Kasumi-1 (cell line): ENCODE measurements at regions not wholly inside any gene's neighbourhood (a gene's known extent, or its start where the extent isn't known, plus 50 kb on each side); places are given as distances from the start of the nearest gene placed in this dataset.
"Not testable (repeated sequence)": the region's sequence is repeated elsewhere in the genome, so short reads cannot be mapped to it uniquely, and the experiment has no call there.

Experiments
- DNase-seq, 2 experiments: peaks; one replicate each; lab custom pipeline; 2025; lab: John Stamatoyannopoulos, UW

DNA sequence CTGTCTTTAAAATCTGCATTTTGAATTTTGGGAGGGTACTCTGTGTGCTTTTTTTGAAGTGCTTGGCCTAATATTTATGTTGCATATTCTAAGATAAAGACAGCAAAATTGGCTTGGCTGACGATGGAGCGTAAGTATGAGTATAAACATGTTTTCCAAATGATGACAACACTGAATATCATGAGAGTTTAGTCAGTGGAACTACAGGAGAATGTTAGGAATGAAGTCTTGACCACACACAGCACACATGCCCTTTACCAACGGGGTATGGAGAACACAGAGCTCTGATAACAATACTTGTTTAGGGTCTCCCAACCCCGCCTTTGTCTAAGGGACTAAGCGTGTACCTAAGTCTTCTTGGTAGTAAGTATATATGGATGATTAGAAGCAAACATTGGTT is 253.9 kb upstream of the FZD8 start:
- no peak for DNase-seq

DNA sequence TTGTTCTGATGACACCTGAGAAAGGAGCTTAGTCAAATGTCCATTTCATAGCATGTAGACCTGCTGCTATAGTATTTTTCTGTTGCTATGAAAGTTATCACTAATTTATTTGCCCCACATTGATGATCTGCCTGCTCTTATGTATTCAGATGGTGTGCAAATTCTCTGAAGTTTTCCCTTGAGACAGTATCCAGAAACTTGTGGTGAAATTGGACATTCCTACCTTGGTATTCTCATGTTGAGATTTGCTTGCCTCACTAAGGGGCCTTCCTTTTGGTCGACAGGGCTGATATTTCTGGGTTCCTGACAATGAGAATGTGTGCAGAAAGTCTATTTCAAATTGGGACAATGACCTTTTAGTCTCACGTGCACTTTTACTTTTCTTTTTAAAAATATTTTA is 253.2 kb upstream of the FZD8 start:
- no peak for DNase-seq

DNA sequence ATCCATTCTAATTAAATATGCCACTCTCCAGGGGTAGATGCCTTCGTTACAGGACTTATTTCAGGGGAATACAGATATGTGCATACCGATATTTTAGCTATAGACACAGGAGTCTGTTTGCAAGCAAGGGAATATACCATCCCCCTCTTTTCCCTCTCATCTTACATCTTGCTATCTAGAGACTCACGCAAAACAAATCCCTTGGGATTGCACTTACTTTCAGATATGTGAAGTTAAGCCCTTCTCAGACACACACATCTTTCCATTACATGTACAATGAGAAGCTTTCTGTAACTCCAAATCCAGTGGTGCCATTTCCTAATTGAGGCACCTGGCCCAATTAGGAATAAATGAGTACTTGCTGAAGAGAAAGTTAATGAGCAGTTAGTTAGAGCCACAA is 250.4 kb upstream of the FZD8 start:
- DNase-seq: no peak

DNA sequence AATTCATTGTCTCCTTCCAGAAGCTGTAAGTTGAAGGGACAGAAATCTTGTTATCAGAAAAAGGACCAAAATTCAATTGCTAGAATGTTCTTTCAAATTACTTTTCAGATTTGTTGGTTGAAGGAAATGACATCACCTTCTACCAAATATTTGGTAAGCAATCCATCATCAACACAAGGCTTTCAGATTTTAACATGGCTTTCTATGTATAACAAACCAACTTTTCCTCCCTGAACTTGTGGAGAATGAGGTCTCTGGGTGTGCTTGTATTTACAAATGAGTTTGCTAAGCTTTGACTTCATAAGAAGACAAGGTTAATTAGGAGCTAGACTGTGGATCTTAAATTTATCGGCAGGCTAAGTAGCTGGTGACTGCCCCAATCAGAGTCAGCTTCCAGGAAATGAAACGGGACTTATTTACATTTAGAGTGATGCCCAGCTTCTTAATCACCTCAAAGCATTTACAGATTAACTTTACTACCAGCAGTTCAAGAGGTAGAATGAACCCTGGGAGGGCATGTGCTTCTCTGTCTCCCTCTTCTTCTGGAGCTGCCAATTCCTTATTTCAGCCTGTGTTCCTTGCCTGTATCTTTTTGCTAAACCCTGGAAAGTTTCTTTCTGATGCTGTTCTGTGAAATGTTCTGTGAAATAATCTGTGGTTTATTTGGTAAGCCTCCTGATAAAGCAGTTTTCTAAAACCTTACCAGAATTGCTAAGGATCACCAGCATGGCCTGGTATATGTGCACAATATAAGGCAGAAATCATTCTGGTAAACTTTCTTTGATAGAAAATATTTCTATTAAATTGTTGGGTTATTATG is 248.8 kb upstream of the FZD8 start:
- no peak for DNase-seq

DNA sequence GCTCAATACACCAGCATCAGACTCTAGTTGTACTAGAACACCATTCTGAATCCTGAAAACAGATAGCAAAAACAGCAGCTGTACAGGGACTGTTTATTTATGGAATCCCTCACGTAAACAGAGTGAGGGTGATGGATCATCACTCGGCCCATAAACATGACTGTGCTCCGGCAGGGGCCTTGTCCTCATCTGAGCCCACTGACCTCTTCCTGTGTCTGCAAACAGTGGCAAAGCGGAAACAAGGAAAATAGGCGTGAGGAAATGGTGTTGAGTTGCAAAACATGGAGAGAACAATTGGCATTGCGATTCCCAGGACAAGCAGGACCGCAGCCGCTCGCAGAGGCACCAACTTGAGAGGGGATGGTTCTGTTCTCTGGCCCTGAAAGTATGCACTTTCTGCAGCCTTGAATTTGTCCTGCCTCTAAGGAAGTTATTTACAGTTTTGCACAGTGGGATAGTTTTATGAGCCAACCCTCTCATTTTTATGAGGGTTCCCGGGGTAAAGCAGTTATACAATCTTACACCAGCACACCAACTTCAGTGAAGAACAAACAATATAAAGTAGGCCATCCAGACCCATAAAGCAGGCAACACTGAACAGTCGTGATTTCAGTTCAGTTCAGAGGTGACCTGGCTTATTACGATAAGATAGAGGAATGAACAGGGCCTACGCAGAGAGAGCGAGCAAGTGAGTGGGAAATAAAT is 248.0 kb upstream of the FZD8 start:
- no peak for DNase-seq

DNA sequence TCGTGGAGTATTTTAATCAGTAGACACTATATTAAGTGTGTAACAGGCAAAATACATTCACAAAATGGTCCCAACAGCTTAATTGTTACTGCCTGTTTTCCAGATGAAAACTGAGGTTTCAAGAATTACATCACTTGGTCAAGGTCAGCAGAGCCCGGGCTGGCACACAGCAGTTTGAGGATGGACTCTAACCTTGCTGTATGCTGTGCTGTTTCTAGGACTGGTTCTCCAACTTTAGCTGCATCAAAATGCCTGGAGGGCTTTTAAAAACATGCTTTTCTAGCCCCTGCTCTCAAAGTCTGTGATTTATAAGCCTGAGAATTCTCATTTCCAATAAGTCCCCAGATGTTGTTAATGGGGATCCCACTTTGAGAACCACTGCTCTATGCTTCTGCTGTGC is 247.1 kb upstream of the FZD8 start:
- no peak for DNase-seq

DNA sequence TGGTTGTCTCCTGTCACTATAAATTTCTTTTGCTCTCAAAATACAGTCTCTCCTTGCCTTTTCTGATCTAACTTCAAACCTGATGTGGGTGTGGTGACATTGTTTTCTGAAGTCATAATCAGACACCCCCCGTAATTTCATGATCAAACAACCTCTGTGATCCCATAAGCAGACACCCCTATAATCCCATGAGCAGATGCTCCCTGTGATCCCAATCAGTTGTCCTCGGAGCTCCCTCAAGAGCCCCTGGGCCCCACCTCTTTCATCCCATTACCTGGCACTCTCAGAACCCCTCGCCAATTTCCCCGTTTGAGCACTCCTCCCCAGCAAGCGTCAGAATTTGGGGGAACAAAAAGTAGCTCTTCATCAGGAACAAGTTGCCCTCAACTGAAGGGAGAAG is 246.3 kb upstream of the FZD8 start:
- no peak for DNase-seq

DNA sequence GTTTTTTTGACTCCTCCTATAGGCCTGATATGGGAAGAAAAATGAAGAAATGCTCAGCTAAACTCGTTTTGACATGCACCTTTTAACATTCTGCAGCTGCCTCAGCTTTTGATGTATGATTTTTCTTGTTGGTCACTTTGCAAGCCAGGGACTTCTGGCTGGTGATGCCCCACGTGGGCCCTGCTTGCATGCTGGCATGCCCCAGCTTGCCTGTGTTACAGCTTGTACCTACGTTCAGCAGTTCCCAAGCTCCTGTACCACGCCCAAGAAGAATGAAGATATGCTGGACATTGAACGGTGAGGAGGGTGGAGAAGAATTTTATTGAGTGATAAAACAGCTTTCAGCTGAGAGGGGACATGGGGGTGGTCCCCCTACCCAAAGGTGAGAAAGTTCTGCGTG is 245.6 kb upstream of the FZD8 start:
- no peak for DNase-seq

DNA sequence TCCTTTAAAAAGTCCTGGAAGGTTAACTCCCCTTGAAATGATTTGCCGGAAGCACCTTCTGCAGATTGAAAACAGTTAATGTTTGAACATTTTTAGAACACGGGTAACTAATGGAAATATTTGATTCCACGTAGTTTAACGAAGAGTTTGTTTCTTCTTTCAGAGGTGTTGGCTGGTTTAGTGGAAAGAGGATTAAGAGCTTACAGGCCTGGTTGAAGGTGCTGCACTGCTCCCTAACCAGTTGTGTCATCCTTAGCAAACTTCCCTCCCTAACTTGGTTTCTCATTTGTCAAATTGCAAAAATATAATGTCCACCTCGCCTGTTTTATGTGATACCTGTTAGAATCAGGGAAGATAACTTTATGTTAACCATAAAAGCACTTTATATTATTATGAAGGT is 243.0 kb upstream of the FZD8 start:
- DNase-seq: no peak

DNA sequence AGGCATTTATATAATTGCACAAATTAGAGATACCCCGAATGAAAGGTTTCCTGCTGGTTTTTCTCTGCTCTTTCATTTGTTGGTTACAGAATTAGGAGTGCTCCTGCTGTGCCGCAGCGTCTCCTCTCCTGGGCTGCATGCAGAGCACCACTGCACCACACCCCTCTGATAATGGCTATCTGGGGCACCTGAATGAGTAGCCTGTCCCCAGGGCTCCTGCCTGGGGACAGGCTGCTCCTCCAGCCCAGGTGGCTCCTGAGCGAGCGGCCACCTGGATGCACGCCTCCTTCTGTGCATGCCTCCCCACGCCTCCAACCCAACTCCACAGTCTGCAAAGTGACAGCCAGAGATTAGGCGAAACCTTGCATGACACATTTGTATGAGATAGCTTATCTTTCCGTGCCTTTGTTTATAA is 242.6 kb upstream of the FZD8 start:
- no peak for DNase-seq

DNA sequence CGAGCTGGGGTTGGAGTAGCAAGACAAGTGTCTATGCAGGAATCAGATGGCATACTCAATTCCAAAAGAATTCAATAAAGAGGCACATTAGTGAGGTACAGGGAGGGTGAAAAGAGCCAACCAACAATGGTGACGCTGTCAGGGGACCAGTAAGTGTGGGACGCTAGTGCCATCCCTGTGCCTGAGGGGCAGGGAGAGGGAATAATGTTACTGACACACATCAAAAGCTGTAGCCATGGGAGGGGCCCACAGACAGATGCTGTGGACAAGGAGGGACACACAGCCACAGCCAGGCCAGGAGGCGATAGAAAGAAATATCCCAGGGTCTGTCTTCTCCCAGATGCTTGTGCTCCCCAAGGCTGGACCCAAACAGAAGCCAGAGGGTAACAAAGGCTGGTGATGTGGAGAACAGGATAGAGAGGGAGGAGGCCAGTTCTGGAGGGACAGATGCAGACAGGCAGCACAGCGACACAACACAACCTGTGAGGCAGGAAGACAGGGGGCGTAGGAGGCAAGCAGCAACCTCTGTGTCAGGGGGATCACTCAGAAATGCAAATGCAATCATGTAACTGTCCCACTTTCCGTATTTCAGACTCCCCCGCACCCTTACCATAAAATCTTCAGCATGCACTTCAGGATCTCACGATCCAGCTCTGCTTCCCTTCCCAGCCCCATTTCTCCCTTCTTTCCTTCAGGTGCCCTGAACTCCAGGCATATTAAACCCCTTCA is 240.5 kb upstream of the FZD8 start:
- DNase-seq: no peak

DNA sequence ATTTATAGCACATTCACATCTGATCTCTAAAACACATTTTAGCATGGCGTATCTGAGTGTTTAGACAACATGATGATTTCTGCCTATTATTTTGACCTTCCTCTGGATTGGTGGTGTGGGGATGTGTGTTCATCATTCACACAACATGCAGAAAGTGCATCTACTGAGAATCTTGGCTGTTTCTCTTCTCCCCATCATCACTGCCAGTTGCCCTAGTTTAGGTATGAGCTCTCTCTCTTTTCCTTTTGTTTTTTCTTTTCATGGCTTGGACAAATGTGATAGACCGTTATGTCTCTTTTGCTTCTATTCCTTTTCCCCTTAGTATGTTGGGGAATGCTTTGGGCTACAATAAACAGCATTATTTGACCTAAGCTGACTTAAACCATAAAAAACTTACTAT is 239.2 kb upstream of the FZD8 start:
- DNase-seq: no peak

DNA sequence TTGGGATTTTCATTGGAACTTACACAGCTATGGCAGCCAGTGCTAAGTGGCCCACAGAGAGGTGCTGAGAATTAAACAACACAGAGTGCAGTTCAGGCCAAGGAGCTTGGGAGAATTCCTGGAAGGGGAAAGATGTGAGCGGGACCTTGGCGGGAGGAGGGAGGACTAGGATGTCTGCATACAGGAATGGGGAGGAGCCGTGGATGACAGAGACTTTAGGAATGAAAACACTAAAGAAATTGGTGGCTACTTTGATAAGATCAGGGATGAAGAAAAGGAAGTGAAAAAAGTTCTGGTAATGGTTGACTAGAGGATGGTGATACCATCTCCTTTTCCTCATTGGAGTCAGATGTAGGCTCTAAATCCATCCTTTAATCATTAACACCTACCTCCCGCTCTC is 234.2 kb upstream of the FZD8 start:
- no peak for DNase-seq

DNA sequence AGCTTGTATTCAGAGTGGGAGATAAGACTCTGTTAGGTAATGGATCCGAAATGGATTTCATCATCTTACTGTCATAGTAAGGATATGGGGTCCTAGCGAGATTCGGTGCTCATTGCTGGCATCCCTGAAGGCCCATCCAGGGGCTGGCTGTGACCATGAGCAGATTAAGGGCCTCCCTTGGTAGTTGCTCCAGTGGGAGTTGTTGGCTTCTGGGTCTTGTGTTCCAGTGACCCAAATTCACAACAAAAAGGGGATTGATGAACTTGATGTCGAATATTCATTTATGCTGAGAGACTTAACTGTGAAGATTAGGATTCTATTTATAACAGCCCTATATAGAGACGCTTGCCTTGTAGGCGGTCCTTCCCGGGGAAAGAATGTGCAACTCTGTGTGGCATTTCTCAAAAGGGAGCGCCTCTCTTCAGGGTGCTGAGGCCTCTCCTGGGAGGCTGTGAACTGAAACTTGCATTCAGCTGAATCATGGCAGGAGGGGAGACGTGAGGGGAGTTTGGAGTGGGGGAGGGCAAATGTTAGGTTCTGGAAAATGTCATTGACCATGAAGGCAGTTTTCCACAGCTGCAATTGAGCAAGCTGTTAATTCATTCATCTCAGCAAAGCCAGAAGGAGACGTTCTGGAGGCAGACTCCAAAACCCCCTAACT is 233.1 kb upstream of the FZD8 start:
- no peak for DNase-seq

DNA sequence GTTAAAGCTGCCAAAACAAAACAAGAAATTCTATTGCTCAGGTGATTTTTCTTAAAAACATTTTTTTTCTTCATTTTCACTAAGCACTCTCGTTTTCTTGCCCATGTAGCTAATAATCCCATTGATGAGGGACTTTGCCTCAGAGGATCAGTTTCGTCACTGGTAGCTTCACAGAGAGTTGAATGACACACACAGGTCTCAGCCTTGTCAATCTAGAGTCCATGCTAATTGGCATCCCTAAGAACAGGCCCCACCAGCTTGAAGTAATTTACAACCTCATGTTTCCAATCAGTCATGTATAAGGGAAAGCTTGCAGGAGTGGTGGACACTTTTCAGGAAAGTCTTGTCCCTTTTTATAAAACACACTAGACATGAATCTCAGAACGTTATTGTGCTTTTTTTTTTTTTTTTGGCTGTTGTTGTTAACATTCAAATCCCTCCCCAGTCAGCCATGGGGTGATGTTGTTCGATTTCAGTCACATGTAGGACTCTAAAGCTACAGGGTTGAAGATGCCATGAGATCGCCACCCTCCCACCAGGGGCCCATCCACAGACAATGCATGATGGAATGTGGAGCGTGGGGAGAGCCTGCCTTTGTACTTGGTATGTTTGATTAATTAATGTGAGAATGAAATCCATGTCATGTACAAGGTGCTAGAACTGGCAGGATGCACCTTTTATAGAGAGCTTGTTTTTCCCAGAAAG is 232.4 kb upstream of the FZD8 start:
- DNase-seq: no peak

DNA sequence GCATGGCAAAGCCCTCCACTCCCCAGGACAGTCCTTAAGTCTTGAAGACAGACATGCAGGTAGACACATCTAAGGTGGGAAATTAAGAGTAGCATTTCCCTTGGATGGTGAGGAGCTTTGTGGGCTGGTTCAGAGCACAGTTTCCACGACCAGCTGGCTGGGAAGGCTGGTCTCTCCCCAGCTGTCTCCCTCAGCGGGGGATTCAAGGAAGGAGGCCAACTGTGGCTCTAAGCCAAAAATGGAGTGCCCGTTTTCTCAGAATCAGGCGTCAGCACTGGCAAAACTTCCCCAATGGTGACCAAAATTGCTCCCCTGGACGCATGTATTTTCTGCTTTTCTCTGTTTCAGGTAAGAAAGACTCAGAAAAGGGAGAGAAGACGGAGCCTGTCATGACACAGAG is 230.6 kb upstream of the FZD8 start:
- no peak for DNase-seq

DNA sequence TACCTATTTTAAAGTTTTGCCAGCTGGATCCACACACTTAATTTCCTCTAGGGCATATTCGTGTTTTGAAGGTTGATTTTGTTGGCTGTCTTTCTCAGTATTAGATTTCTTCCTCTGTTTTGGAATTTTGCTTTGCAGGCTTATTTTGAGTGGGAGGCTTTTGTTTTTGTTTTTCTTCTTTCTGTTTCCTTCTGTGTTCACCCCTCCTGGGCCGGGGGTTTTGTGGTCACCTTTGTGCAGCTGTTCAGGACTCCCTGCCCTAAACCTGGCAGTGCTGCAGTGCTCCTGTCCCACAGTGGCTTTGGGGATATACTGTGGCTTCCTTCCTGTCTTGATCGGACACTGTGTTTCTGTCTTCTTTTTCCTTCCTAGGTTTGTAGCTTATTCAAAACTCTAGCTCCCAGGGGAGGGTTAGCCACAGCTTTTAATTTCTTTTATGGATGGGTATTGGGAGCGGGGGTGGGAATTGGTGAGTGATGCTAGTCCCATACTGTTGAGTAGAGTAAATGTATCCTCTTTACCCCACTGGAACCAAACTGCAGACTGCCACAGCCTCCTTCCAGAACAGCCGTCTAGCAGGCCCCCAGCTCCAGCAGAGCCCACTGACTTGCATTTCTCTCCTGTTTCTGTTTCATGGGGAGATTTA is 228.7 kb upstream of the FZD8 start:
- DNase-seq: no peak

DNA sequence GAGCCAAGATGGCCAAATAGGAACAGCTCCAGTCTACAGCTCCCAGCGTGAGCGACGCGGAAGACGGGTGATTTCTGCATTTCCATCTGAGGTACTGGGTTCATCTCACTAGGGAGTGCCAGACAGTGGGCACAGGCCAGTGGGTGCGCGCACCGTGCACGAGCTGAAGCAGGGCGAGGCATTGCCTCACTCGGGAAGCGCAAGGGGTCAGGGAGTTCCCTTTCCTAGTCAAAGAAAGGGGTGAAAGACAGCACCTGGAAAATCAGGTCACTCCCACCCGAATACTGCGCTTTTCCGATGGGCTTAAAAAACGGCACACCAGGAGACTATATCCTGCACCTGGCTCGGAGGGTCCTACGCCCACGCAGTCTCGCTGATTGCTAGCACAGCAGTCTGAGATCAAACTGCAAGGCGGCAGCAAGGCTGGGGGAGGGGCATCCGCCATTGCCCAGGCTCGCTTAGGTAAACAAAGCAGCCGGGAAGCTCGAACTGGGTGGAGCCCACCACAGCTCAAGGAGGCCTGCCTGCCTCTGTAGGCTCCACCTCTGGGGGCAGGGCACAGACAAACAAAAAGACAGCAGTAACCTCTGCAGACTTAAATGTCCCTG is 216.7 kb upstream of the FZD8 start:
- DNase-seq: not testable (repeated sequence)

DNA sequence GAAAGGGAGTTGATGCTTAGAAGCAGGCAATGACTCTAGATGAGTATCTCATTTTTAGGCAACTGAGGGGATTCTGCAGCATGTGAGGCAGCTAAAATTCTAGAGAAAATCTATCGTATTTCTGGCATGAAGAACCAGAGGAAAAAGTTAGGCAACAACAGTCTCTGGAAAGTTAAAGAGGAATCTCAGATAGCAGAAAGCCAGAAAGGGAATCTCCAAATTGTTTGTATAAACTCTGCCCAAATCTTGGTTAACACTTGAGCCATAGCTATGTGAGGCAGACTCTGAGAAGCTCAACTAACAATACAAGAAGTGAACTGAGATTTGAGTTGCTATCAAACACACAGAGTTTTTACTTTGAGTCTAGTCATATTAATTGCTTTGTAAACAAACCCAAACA is 215.8 kb upstream of the FZD8 start:
- DNase-seq: no peak

DNA sequence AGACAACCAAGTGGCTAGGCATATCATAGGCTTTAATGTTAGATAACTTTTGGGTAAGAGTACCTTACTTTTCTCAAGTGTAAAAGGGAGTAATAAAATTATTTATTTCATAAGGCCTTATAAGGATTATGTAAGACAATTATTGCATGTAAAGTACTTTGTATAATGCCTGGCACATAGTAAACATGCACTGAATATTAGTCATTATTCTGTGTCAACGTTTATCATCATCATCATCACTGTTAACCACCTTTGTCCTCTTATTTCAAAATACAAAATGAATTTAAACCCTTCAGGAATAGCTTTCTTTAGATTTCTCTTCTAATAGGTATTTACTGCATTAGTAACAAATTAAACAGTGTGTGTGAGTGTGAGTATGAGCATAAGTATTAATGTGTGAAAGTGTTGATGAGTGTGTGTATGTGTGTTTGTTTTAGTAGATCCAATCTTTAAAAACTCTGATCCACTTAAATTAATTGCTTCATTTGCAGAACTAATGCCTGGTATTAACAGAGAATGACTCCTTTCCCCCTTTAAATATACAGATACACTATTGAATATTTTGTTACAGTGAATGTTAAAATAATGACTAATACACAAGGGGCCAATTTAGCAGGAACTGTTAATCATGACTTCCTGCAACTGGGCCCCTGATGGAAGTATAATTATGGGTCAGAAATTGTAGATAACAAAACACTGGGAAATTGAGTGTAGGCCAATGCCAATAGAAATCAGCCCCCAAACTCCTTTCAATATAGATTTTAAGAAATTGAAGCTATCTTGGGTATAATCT is 213.3 kb upstream of the FZD8 start:
- no peak for DNase-seq
